ENCODE measurements at regions not wholly inside any gene's neighbourhood (a gene's known extent, or its start where the extent isn't known, plus 50 kb on each side); places are given as distances from the start of the nearest gene placed in this dataset.

DNA sequence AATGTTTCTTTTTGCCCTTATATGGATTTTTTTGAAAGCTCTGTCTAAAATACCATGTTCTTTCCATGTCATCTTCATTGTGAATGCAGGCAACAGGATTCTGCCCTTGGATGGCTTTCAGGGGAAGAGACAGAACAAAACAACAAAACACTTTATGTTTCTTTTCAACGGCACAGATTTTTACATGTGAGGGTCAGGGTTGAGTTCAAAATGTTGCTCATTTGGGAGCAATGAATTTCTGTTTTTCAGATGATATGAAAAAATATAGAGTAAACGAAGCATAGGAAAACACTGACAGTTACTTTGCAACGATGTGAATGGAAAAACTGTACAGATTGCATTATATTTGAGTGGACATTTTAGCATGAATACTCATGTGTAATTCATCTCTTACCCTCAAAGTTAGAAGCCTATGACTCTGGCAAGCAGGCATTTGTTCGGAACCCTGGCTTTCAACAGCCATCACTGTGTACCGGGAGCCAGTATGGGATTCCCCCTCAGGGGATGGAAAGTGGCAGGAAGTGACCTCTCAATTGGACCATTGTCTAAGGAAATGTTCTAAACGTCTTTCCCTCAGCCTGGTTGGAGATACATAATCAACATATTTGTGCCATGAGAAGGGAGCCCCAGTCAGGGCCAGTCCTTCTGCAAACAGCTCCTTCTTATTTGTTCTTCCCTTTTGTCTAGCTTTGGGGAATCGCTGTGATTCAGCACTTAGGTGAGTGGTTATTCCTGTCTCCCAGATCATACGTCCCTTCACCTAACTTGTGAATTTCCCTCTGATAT is 153.9 kb upstream of the MEF2C start:
- in situ Hi-C loops (cut with HindIII; ENCODE audit: low sequenced_read_pairs) = loop anchor here (25.0 kb wide), 1 partner anchor 300 kb away; no protein-coding TSS in a partner anchor

DNA sequence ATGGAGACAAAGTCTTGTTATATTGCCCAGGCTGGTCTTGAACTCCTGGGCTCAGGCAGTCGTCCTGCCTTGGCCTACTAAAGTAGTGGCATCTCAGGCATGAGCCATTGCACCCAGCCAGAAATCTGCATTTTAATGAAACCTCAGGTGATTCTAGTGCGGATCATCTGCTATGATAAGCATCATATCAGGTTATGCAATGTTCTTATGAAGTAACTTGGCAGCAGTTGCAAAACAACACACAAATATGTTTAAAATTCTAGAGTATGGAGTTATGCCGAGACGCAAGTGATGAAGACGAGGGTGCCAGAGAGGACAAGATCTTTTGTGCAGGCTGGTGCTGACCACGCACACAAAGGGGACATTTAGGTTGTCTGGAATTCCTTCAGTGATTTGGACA is 153.2 kb upstream of the MEF2C start:
- in situ Hi-C loops (cut with HindIII; ENCODE audit: low sequenced_read_pairs) = loop anchor here (25.0 kb wide), 1 partner anchor 299 kb away; no protein-coding TSS in a partner anchor

GRCh38 chr5:89034588-89034987 is 151.6 kb upstream of the MEF2C start:
- in situ Hi-C loops (cut with HindIII; ENCODE audit: low sequenced_read_pairs) = loop anchor here (25.0 kb wide), 1 partner anchor 297 kb away; no protein-coding TSS in a partner anchor

- in situ Hi-C loops (cut with HindIII; ENCODE audit: low sequenced_read_pairs) = loop anchor here (25.0 kb wide), 1 partner anchor 293 kb away; no protein-coding TSS in a partner anchor
Observed at GRCh38 chr5:89030798-89031197, 147.8 kb upstream of the MEF2C start.

- in situ Hi-C loops (cut with HindIII; ENCODE audit: low sequenced_read_pairs) = loop anchor here (25.0 kb wide), 1 partner anchor 291 kb away; no protein-coding TSS in a partner anchor
Observed at GRCh38 chr5:89028595-89029285, 145.8 kb upstream of the MEF2C start.

DNA sequence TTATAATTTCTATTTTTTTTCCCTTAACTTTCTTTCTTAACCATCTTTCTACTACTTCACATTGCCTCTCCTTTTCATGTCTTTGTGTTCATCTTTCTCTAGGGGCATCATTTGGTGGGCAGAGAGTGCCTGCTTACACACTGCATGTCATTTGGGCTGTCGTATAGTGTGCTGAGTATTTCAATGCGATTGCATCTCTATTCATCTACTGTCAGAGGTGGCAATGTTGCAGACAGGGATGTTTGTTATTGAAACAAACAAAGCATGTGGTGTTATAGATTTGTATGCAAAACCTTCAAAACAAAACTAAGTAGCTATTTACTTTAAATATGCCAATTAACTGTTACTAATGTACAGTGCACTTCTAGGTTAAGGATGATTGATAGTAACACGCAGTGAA is 141.1 kb upstream of the MEF2C start:
- in situ Hi-C loops (cut with HindIII; ENCODE audit: low sequenced_read_pairs) = no loop called here

DNA sequence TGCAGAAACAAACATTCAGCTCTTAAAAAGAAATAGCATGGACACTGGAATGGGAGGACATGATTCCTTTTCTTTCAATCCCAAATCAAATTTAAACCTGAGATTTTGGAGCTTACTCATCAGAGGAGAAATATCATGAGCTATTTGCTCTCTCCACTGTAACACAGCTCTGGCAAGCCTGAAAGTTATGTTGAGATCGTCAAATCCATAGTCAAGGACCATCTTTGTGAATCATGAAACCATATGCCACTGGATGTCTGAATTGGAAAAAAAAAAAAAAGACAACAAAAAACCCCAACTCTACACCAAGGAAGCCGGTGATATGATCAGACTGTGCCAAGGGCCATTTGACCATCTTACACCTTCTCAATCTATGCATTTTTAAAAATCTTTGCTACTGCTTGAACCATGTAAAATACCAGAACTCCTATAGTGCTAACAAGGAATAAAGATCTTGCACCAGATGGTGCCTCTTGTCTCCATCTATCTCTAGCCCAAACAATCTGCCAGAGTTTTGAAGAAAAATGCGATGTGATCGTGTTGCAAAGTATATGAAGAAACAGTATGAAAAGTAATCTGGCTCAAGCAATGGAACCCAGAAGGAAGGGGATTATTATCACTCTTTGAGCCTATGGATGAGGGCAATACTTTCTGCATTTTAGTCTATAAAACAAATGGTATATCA is 138.1 kb upstream of the MEF2C start:
- in situ Hi-C loops (cut with HindIII; ENCODE audit: low sequenced_read_pairs) = no loop called here

DNA sequence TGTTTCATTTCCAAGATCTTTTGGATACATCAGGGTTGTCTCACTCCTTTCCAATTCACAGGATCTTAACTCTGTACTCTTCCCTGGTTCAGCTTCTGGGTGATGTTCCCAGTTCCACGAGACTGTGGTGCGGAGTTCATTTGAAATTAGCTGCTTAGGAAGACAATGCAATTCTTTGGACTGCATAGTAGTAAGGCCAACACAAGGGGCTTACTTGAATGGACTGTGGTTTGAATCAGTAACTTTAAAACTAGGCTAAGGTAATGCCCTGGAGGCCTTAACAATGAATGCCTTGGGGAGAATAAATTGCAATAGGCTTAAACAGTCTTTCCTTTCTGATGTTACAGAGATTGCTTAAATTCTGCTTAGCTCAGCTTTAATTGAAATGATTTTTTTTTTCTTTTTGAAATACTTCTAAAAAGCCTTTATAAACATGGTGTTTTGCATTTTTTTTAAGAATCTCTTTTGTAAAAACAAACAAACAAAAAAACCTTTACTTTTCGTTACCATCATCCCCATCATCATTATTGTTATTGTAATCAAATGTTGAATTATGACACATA is 133.8 kb upstream of the MEF2C start:
- in situ Hi-C loops (cut with HindIII; ENCODE audit: low sequenced_read_pairs) = no loop called here

DNA sequence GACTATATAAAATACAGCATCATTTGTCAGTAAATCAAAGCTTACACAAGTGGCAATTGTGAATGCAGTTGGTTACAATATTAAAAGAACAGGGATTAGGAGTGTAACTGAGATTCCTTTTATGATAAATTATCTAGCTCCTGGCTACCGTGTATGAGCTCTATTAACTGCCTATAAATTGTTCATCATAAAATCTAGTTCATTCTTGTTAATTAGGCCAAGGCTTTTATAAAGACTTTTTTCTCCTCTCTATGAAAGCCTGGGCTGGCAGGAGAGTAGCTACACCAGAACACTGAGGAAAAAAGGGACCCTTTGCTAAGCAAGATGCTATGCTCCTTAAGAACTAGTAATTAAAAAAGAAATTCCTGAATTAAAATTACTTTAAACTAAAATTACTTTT is 132.4 kb upstream of the MEF2C start:
- in situ Hi-C loops (cut with HindIII; ENCODE audit: low sequenced_read_pairs) = no loop called here

DNA sequence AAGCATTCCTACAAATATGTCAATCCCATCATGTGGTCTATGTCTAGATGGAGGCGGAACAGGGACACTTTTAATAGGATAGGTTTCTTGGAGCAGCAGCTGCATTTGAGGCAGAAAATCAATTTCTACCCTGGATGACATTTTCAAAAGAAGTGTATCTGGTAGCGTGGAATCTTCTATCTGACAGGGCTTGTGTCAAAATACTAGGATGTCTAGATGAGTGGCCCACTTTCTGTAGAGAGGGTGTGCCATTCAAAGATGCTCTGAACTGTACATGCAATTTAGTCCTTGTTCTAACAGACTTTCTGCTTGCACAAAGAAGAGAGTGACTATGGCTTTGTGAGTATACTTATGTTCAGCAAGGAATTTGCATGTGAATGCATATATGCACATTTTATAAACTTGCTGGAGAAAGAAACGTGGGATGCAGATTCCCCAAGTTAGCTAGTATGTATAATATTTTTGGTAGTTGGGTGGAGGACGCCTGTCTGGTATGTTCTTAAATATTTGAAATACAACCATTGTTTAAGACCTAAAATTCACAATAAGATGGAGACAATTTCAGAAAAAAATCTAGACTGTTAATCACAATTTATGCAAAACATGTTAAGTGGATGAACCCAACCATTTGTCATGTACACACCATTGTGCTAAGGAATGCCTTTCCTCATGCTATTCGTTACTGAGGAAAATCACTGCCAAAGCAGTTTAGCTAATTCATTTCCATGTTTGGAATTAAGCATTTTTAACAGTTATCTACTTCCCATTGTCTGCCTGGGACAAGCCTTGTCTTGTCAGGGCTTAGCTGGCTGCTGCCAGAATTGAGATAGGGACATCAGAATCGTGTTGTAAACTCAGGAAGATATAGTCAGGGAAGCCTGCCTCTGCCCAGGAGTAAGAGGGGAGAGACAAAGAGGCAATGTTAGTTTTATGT is 129.1 kb upstream of the MEF2C start:
- in situ Hi-C loops (cut with HindIII; ENCODE audit: low sequenced_read_pairs) = no loop called here

GRCh38 chr5:89010512-89010911 is 127.5 kb upstream of the MEF2C start:
- in situ Hi-C loops (cut with HindIII; ENCODE audit: low sequenced_read_pairs) = no loop called here

- in situ Hi-C loops (cut with HindIII; ENCODE audit: low sequenced_read_pairs) = no loop called here
Observed at GRCh38 chr5:89008291-89008690, 125.3 kb upstream of the MEF2C start.

GRCh38 chr5:89005990-89006389 is 123.0 kb upstream of the MEF2C start:
- in situ Hi-C loops (cut with HindIII; ENCODE audit: low sequenced_read_pairs) = no loop called here

GRCh38 chr5:89004379-89004778 is 121.4 kb upstream of the MEF2C start:
- in situ Hi-C loops (cut with HindIII; ENCODE audit: low sequenced_read_pairs) = no loop called here

DNA sequence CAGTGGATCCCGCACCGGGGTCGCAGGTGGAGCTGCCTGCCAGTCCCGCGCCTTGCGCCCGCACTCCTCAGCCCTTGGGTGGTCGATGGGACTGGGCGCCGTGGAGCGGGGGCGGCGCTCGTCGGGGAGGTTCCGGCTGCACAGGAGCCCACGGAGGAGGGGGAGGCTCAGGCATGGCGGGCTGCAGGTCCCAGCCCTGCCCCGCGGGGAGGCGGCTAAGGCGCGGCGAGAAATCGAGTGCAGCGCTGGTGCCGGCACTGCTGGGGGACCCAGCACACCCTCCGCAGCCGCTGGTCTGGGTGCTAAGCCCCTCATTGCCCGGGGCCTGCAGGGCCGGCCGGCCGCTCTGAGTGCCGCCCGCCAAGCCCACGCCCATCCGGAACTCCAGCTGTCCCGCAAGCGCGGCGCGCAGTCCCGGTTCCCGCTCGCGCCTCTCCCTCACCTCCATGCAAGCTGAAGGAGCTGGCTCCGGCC is 120.6 kb upstream of the MEF2C start:
- in situ Hi-C loops (cut with HindIII; ENCODE audit: low sequenced_read_pairs) = no loop called here

GRCh38 chr5:88999853-89000252 is 116.9 kb upstream of the MEF2C start:
- in situ Hi-C loops (cut with HindIII; ENCODE audit: low sequenced_read_pairs) = no loop called here

- in situ Hi-C loops (cut with HindIII; ENCODE audit: low sequenced_read_pairs) = no loop called here
Observed at GRCh38 chr5:88997937-88998336, 115.0 kb upstream of the MEF2C start.

- in situ Hi-C loops (cut with HindIII; ENCODE audit: low sequenced_read_pairs) = no loop called here
Observed at GRCh38 chr5:88984040-88984439, 101.1 kb upstream of the MEF2C start.

DNA sequence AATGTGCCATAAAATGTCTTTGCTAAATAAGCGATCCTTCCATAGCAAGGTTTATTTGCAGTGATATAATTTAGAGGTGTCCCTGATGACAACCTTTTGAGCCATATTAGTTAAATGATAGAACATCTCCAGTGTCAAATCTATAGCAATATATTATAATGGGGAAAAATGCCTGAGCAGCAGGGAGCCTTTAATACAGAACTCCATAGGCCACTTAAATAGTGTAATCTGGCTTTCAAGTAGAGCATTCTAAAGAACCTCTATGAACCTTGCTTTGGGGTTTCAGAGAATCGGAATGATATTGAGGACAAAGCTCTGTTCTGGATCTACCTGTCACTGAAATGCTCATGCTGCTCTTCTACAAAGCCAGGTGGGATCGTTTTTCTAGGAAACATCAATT is 96.7 kb upstream of the MEF2C start:
- in situ Hi-C loops (cut with HindIII; ENCODE audit: low sequenced_read_pairs) = no loop called here

GRCh38 chr5:88979244-88979643 is 96.3 kb upstream of the MEF2C start:
- in situ Hi-C loops (cut with HindIII; ENCODE audit: low sequenced_read_pairs) = no loop called here

All from endothelial cell of hepatic sinusoid (primary cell).